GM12878 (cell line): ENCODE measurements at regions not wholly inside any gene's neighbourhood (a gene's known extent, or its start where the extent isn't known, plus 50 kb on each side); places are given as distances from the start of the nearest gene placed in this dataset.
"Not testable (repeated sequence)": the region's sequence is repeated elsewhere in the genome, so short reads cannot be mapped to it uniquely, and the experiment has no call there.

Source experiments
- EGR1 ChIP-seq, 2 experiments: IDR thresholded peaks; 1 replicate in 1 of 2; 2 replicates in 1 of 2; pipeline ENCODE4 v1.6.1; 2011 to 2012; ENCODE audit warnings: low read depth in 2 of 2, low read length in 2 of 2, borderline replicate concordance in 1 of 2, mild to moderate bottlenecking in 1 of 2, moderate library complexity in 1 of 2
- ZZZ3 ChIP-seq: IDR thresholded peaks from 2 replicates; pipeline ENCODE4 v1.6.1; 2011; ENCODE audit warnings: low read depth; ENCODE audit not compliant: control insufficient read depth, insufficient read length

DNA sequence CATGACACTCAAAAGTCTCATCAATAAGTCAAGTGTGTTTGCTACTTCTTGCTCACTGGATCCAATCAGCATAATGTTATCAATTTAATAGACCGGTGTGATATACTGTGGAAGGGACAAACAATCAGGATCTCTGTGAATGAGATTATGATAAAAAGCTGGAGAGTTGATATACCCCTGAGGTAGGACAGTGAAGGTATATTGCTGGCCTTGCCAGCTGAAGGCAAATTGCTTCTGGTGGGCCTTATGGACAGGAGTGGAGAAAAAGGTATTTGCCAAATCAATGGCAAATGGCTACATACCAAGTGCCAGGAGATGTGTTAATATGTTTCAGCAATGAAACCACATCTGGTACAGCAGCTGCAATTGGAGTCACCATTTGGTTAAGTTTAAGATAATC is 134.4 kb upstream of the TENT5A start:
- not testable (repeated sequence) for TF ChIP-seq EGR1 (IDR thresholded peaks at IDR 0.05; ENCODE audit: borderline replicate concordance in 1 of 2, low read depth in 2 of 2, low read length in 2 of 2); ZZZ3
